ENCODE measurements at regions not wholly inside any gene's neighbourhood (a gene's known extent, or its start where the extent isn't known, plus 50 kb on each side); places are given as distances from the start of the nearest gene placed in this dataset.

- ChIA-PET POLR2A (no interaction called here), CTCF (interaction anchor here (0.6 to 4.1 kb wide), 3 partner anchors 10 to 583 kb away, joined by 3 to 24 read pairs (median 5); no protein-coding TSS in a partner anchor)
- no TSS peak for BruUV-seq (replicated peaks)
- Mint-ChIP-seq H3K4me3 (ENCODE audit: unreplicated experiment) (no peak overlapping the region), H3K4me1 (ENCODE audit: insufficient read depth, unreplicated experiment) (no peaks in the 10 kb centered on the region), H3K27ac (ENCODE audit: low read depth, unreplicated experiment) (no peak overlapping the region), H3K36me3 (ENCODE audit: insufficient read depth, unreplicated experiment) (no peaks in the 10 kb centered on the region), H3K27me3 (ENCODE audit: insufficient read depth, unreplicated experiment) (peaks cover 96% of the 10 kb centered on the region), H3K9me3 (ENCODE audit: unreplicated experiment) (no peaks in the 10 kb centered on the region)
- TF ChIP-seq, protein P1, sequence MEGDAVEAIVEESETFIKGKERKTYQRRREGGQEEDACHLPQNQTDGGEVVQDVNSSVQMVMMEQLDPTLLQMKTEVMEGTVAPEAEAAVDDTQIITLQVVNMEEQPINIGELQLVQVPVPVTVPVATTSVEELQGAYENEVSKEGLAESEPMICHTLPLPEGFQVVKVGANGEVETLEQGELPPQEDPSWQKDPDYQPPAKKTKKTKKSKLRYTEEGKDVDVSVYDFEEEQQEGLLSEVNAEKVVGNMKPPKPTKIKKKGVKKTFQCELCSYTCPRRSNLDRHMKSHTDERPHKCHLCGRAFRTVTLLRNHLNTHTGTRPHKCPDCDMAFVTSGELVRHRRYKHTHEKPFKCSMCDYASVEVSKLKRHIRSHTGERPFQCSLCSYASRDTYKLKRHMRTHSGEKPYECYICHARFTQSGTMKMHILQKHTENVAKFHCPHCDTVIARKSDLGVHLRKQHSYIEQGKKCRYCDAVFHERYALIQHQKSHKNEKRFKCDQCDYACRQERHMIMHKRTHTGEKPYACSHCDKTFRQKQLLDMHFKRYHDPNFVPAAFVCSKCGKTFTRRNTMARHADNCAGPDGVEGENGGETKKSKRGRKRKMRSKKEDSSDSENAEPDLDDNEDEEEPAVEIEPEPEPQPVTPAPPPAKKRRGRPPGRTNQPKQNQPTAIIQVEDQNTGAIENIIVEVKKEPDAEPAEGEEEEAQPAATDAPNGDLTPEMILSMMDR (IDR thresholded peaks at IDR 0.05; ENCODE audit: unreplicated experiment), result no peak
- intact Hi-C loops (cut with micrococcal nuclease), result no loop called here
- no peak for DNase-seq (ENCODE audit: unreplicated experiment)
Observed at GRCh38 chr3:102664126-102664525, 229.3 kb downstream of the ZPLD1 start.

GRCh38 chr3:102665183-102665582 is 230.4 kb downstream of the ZPLD1 start:
- ChIA-PET CTCF (interaction anchor here (1.3 to 4.1 kb wide), 2 partner anchors 9 to 24 kb away, joined by 3 to 24 read pairs; no protein-coding TSS in a partner anchor), POLR2A (no interaction called here)
- TF ChIP-seq, protein P1 (IDR thresholded peaks at IDR 0.05; ENCODE audit: unreplicated experiment), result no peak
- intact Hi-C loops (cut with micrococcal nuclease), result no loop called here
- Mint-ChIP-seq H3K4me1 (ENCODE audit: insufficient read depth, unreplicated experiment) (no peaks in the 10 kb centered on the region), H3K9me3 (ENCODE audit: unreplicated experiment) (no peaks in the 10 kb centered on the region), H3K27me3 (ENCODE audit: insufficient read depth, unreplicated experiment) (peaks cover 100% of the 10 kb centered on the region), H3K36me3 (ENCODE audit: insufficient read depth, unreplicated experiment) (no peaks in the 10 kb centered on the region), H3K27ac (ENCODE audit: low read depth, unreplicated experiment) (no peak overlapping the region), H3K4me3 (ENCODE audit: unreplicated experiment) (no peak overlapping the region)
- no TSS peak for BruUV-seq (replicated peaks)
- DNase-seq (ENCODE audit: unreplicated experiment), result no peak

- Mint-ChIP-seq H3K27me3 (ENCODE audit: insufficient read depth, unreplicated experiment) (peaks cover 95% of the 10 kb centered on the region), H3K27ac (ENCODE audit: low read depth, unreplicated experiment) (no peak overlapping the region), H3K4me3 (ENCODE audit: unreplicated experiment) (no peak overlapping the region), H3K9me3 (ENCODE audit: unreplicated experiment) (no peaks in the 10 kb centered on the region), H3K4me1 (ENCODE audit: insufficient read depth, unreplicated experiment) (no peaks in the 10 kb centered on the region), H3K36me3 (ENCODE audit: insufficient read depth, unreplicated experiment) (no peaks in the 10 kb centered on the region)
- BruUV-seq (replicated peaks), result no TSS peak
- intact Hi-C loops (cut with micrococcal nuclease), result no loop called here
- CTCF ChIA-PET, result interaction anchor here (0.7 kb wide), 1 partner anchor 73 kb away, joined by 3 read pairs; no protein-coding TSS in a partner anchor
- DNase-seq (ENCODE audit: unreplicated experiment), result no peak
- TF ChIP-seq, protein P1 (IDR thresholded peaks at IDR 0.05; ENCODE audit: unreplicated experiment), result no peak
- POLR2A ChIA-PET, result no interaction called here
Observed at GRCh38 chr3:102668247-102668646, 233.4 kb downstream of the ZPLD1 start.

GRCh38 chr3:102670986-102671385 is 236.2 kb downstream of the ZPLD1 start:
- H3K27ac Mint-ChIP-seq (ENCODE audit: low read depth, unreplicated experiment), result no peak overlapping the region
- no TSS peak for BruUV-seq (replicated peaks)
- TF ChIP-seq, protein P1 (IDR thresholded peaks at IDR 0.05; ENCODE audit: unreplicated experiment), result no peak
- no peak for DNase-seq (ENCODE audit: unreplicated experiment)
- no peaks in the 10 kb centered on the region for H3K36me3 Mint-ChIP-seq (ENCODE audit: insufficient read depth, unreplicated experiment)
- intact Hi-C loops (cut with micrococcal nuclease), result loop anchor here (5.0 kb wide), 1 partner anchor 631 kb away; no protein-coding TSS in a partner anchor
- no peak overlapping the region for H3K4me3 Mint-ChIP-seq (ENCODE audit: unreplicated experiment)
- peaks cover 95% of the 10 kb centered on the region for H3K27me3 Mint-ChIP-seq (ENCODE audit: insufficient read depth, unreplicated experiment)
- ChIA-PET CTCF (interaction anchor here (0.7 to 4.9 kb wide), 6 partner anchors 11 to 1469 kb away, joined by 3 to 44 read pairs (median 4); no protein-coding TSS in a partner anchor), POLR2A (no interaction called here)
- H3K4me1 Mint-ChIP-seq (ENCODE audit: insufficient read depth, unreplicated experiment), result no peaks in the 10 kb centered on the region
- H3K9me3 Mint-ChIP-seq (ENCODE audit: unreplicated experiment), result no peaks in the 10 kb centered on the region
